ENCODE measurements at regions not wholly inside any gene's neighbourhood (a gene's known extent, or its start where the extent isn't known, plus 50 kb on each side); places are given as distances from the start of the nearest gene placed in this dataset.

GRCh38 chr18:78129260-78129659 is 850.4 kb upstream of the SALL3 start:
- Mint-ChIP-seq H3K4me1 (no peaks in the 10 kb centered on the region), H3K27me3 (peaks cover 0 to 9% of the 10 kb centered on the region in 2 donors), H3K9me3 (peaks cover 7 to 22% (median 16%) of the 10 kb centered on the region in 3 donors), H3K27ac (no peak overlapping the region), H3K4me3 (no peak overlapping the region), H3K36me3 (no peaks in the 10 kb centered on the region)
- no peaks in the 10 kb centered on the region for H3K36me3 ChIP-seq (ENCODE audit: control insufficient read depth in 2 of 2, extremely low read depth in 1 of 2, insufficient read depth in 1 of 2, low read length in 1 of 2)
- ChIA-PET CTCF (no interaction called here), POLR2A (no interaction called here)
- no peak for ATAC-seq (replicated peaks in 1 of 4)
- H3K9me3 ChIP-seq, result no peaks in the 10 kb centered on the region
- H3K27ac ChIP-seq (ENCODE audit: low read length), result no peak overlapping the region
- H3K27me3 ChIP-seq (replicated peaks in 1 of 2; ENCODE audit: control insufficient read depth in 2 of 2, extremely low read depth in 1 of 2, insufficient read depth in 2 of 2, low read length in 1 of 2), result peaks cover 0 to 4% of the 10 kb centered on the region in 2 experiments
- 70% methylated on average over 2 of the region's 8 CpGs for WGBS (ENCODE audit: insufficient coverage)
- no peaks in the 10 kb centered on the region for H3K4me1 ChIP-seq (ENCODE audit: control insufficient read depth in 1 of 2, extremely low read depth in 1 of 2, insufficient read depth in 2 of 2, low read length in 2 of 2)
- no peak overlapping the region for H3K4me3 ChIP-seq (ENCODE audit: control insufficient read depth in 1 of 2, extremely low read depth in 1 of 2, low read length in 1 of 2)
- DNase-seq, result no peak

- H3K36me3 Mint-ChIP-seq, result no peaks in the 10 kb centered on the region
- CTCF ChIA-PET, result no interaction called here
- no peak overlapping the region for H3K4me3 Mint-ChIP-seq
- Histone ChIP-seq H3K27me3 (replicated peaks in 1 of 2; ENCODE audit: control insufficient read depth in 2 of 2, extremely low read depth in 1 of 2, insufficient read depth in 2 of 2, low read length in 1 of 2) (peaks cover 0 to 4% of the 10 kb centered on the region in 2 experiments), H3K4me1 (ENCODE audit: control insufficient read depth in 1 of 2, extremely low read depth in 1 of 2, insufficient read depth in 2 of 2, low read length in 2 of 2) (no peaks in the 10 kb centered on the region), H3K9me3 (no peaks in the 10 kb centered on the region), H3K27ac (ENCODE audit: low read length) (no peak overlapping the region), H3K4me3 (ENCODE audit: control insufficient read depth in 1 of 2, extremely low read depth in 1 of 2, low read length in 1 of 2) (no peak overlapping the region), H3K36me3 (ENCODE audit: control insufficient read depth in 2 of 2, extremely low read depth in 1 of 2, insufficient read depth in 1 of 2, low read length in 1 of 2) (no peaks in the 10 kb centered on the region)
- H3K27ac Mint-ChIP-seq, result no peak overlapping the region
- peaks cover 6 to 18% (median 13%) of the 10 kb centered on the region in 3 donors for H3K9me3 Mint-ChIP-seq
- WGBS (ENCODE audit: insufficient coverage), result 66% methylated on average over 12 of the region's 12 CpGs
- peaks cover 0 to 9% of the 10 kb centered on the region in 2 donors for H3K27me3 Mint-ChIP-seq
- POLR2A ChIA-PET, result no interaction called here
- DNase-seq (no peak), ATAC-seq (replicated peaks in 1 of 4) (no peak)
- no peaks in the 10 kb centered on the region for H3K4me1 Mint-ChIP-seq
Measured at GRCh38 chr18:78130232-78131195, 849.1 kb upstream of the SALL3 start.

- no peaks in the 10 kb centered on the region for H3K36me3 Mint-ChIP-seq
- no peak for DNase-seq
- ChIA-PET POLR2A (no interaction called here), CTCF (no interaction called here)
- peaks cover 4 to 25% of the 10 kb centered on the region in 2 donors for H3K27me3 Mint-ChIP-seq
- H3K4me1 Mint-ChIP-seq, result no peaks in the 10 kb centered on the region
- H3K27ac ChIP-seq (ENCODE audit: low read length), result no peak overlapping the region
- no peaks in the 10 kb centered on the region for H3K36me3 ChIP-seq (ENCODE audit: control insufficient read depth in 2 of 2, extremely low read depth in 1 of 2, insufficient read depth in 1 of 2, low read length in 1 of 2)
- H3K4me1 ChIP-seq (ENCODE audit: control insufficient read depth in 1 of 2, extremely low read depth in 1 of 2, insufficient read depth in 2 of 2, low read length in 2 of 2), result no peaks in the 10 kb centered on the region
- no peak overlapping the region for H3K4me3 ChIP-seq (ENCODE audit: control insufficient read depth in 1 of 2, extremely low read depth in 1 of 2, low read length in 1 of 2)
- H3K27ac Mint-ChIP-seq, result no peak overlapping the region
- WGBS (ENCODE audit: insufficient coverage), result 100% methylated on average over 1 of the region's 7 CpGs
- no peak for ATAC-seq (replicated peaks in 1 of 4)
- peaks cover 0 to 3% (median 0%) of the 10 kb centered on the region in 3 donors for H3K9me3 Mint-ChIP-seq
- no peaks in the 10 kb centered on the region for H3K9me3 ChIP-seq
- H3K27me3 ChIP-seq (replicated peaks in 1 of 2; ENCODE audit: control insufficient read depth in 2 of 2, extremely low read depth in 1 of 2, insufficient read depth in 2 of 2, low read length in 1 of 2), result peaks cover 0 to 11% of the 10 kb centered on the region in 2 experiments
- no peak overlapping the region for H3K4me3 Mint-ChIP-seq
Measured at GRCh38 chr18:78133729-78134128, 845.9 kb upstream of the SALL3 start.

GRCh38 chr18:78136986-78137385 is 842.6 kb upstream of the SALL3 start:
- H3K4me1 ChIP-seq (ENCODE audit: control insufficient read depth in 1 of 2, extremely low read depth in 1 of 2, insufficient read depth in 2 of 2, low read length in 2 of 2), result no peaks in the 10 kb centered on the region
- no peaks in the 10 kb centered on the region for H3K4me1 Mint-ChIP-seq
- DNase-seq, result no peak
- ChIA-PET CTCF (no interaction called here), POLR2A (no interaction called here)
- no CpG with 5 or more reads among the region's 6 CpGs for WGBS (ENCODE audit: insufficient coverage)
- no peak overlapping the region for H3K27ac ChIP-seq (ENCODE audit: low read length)
- no peak overlapping the region for H3K27ac Mint-ChIP-seq
- no peak for ATAC-seq (replicated peaks in 1 of 4)
- H3K36me3 Mint-ChIP-seq, result no peaks in the 10 kb centered on the region
- peaks cover 0 to 13% of the 10 kb centered on the region in 2 experiments for H3K27me3 ChIP-seq (replicated peaks in 1 of 2; ENCODE audit: control insufficient read depth in 2 of 2, extremely low read depth in 1 of 2, insufficient read depth in 2 of 2, low read length in 1 of 2)
- no peak overlapping the region for H3K4me3 Mint-ChIP-seq
- H3K36me3 ChIP-seq (ENCODE audit: control insufficient read depth in 2 of 2, extremely low read depth in 1 of 2, insufficient read depth in 1 of 2, low read length in 1 of 2), result no peaks in the 10 kb centered on the region
- H3K9me3 ChIP-seq, result no peaks in the 10 kb centered on the region
- no peaks in the 10 kb centered on the region for H3K9me3 Mint-ChIP-seq
- H3K27me3 Mint-ChIP-seq, result peaks cover 7 to 19% of the 10 kb centered on the region in 2 donors
- H3K4me3 ChIP-seq (ENCODE audit: control insufficient read depth in 1 of 2, extremely low read depth in 1 of 2, low read length in 1 of 2), result no peak overlapping the region

- H3K27ac Mint-ChIP-seq, result no peak overlapping the region
- H3K4me3 Mint-ChIP-seq, result no peak overlapping the region
- H3K9me3 Mint-ChIP-seq, result no peaks in the 10 kb centered on the region
- Histone ChIP-seq H3K27me3 (replicated peaks in 1 of 2; ENCODE audit: control insufficient read depth in 2 of 2, extremely low read depth in 1 of 2, insufficient read depth in 2 of 2, low read length in 1 of 2) (peaks cover 0 to 13% of the 10 kb centered on the region in 2 experiments), H3K36me3 (ENCODE audit: control insufficient read depth in 2 of 2, extremely low read depth in 1 of 2, insufficient read depth in 1 of 2, low read length in 1 of 2) (no peaks in the 10 kb centered on the region), H3K9me3 (no peaks in the 10 kb centered on the region), H3K4me3 (ENCODE audit: control insufficient read depth in 1 of 2, extremely low read depth in 1 of 2, low read length in 1 of 2) (no peak overlapping the region), H3K4me1 (ENCODE audit: control insufficient read depth in 1 of 2, extremely low read depth in 1 of 2, insufficient read depth in 2 of 2, low read length in 2 of 2) (no peaks in the 10 kb centered on the region), H3K27ac (ENCODE audit: low read length) (no peak overlapping the region)
- H3K27me3 Mint-ChIP-seq, result peaks cover 7 to 19% of the 10 kb centered on the region in 2 donors
- H3K4me1 Mint-ChIP-seq, result no peaks in the 10 kb centered on the region
- ChIA-PET CTCF (no interaction called here), POLR2A (no interaction called here)
- WGBS (ENCODE audit: insufficient coverage), result 47% methylated on average over 7 of the region's 11 CpGs
- ATAC-seq (replicated peaks in 1 of 4) (no peak), DNase-seq (no peak)
- H3K36me3 Mint-ChIP-seq, result no peaks in the 10 kb centered on the region
Measured at GRCh38 chr18:78138983-78139496, 840.6 kb upstream of the SALL3 start.

GRCh38 chr18:78140294-78140693 is 839.3 kb upstream of the SALL3 start:
- 95% methylated on average over 9 of the region's 9 CpGs for WGBS (ENCODE audit: insufficient coverage)
- ATAC-seq (replicated peaks in 1 of 4), result no peak
- no peaks in the 10 kb centered on the region for H3K4me1 Mint-ChIP-seq
- no peaks in the 10 kb centered on the region for H3K36me3 ChIP-seq (ENCODE audit: control insufficient read depth in 2 of 2, extremely low read depth in 1 of 2, insufficient read depth in 1 of 2, low read length in 1 of 2)
- H3K36me3 Mint-ChIP-seq, result no peaks in the 10 kb centered on the region
- H3K27ac Mint-ChIP-seq, result no peak overlapping the region
- no peak overlapping the region for H3K4me3 ChIP-seq (ENCODE audit: control insufficient read depth in 1 of 2, extremely low read depth in 1 of 2, low read length in 1 of 2)
- no peak overlapping the region for H3K4me3 Mint-ChIP-seq
- no peaks in the 10 kb centered on the region for H3K9me3 ChIP-seq
- H3K4me1 ChIP-seq (ENCODE audit: control insufficient read depth in 1 of 2, extremely low read depth in 1 of 2, insufficient read depth in 2 of 2, low read length in 2 of 2), result no peaks in the 10 kb centered on the region
- no peak for DNase-seq
- CTCF ChIA-PET, result no interaction called here
- peaks cover 0 to 15% of the 10 kb centered on the region in 2 experiments for H3K27me3 ChIP-seq (replicated peaks in 1 of 2; ENCODE audit: control insufficient read depth in 2 of 2, extremely low read depth in 1 of 2, insufficient read depth in 2 of 2, low read length in 1 of 2)
- no peaks in the 10 kb centered on the region for H3K9me3 Mint-ChIP-seq
- H3K27me3 Mint-ChIP-seq, result peaks cover 7 to 19% of the 10 kb centered on the region in 2 donors
- no peak overlapping the region for H3K27ac ChIP-seq (ENCODE audit: low read length)
- POLR2A ChIA-PET, result no interaction called here
